ENCODE measurements at regions not wholly inside any gene's neighbourhood (a gene's known extent, or its start where the extent isn't known, plus 50 kb on each side); places are given as distances from the start of the nearest gene placed in this dataset.

DNA sequence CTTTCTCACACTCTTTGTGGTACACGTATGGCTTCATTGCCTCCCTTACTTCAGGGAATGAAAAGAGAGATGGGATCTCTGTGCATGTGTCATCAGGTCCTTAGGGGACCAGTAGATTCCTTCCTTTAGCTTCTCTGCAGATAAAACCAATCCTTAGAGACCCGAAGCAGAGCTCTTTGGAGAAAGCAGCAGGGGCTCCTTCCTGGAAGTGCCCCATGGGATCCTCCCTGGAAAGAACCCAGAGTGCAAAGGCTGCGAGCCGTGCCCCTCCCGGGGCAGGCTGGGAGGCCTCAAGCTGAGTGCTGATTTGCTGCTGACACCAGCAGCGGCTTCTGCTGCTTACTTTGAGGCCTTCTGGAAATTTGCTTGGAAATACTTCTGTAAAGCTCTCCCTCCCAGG lies 328.6 kb upstream of the RGMA start:
- TF ChIP-seq, protein P1, sequence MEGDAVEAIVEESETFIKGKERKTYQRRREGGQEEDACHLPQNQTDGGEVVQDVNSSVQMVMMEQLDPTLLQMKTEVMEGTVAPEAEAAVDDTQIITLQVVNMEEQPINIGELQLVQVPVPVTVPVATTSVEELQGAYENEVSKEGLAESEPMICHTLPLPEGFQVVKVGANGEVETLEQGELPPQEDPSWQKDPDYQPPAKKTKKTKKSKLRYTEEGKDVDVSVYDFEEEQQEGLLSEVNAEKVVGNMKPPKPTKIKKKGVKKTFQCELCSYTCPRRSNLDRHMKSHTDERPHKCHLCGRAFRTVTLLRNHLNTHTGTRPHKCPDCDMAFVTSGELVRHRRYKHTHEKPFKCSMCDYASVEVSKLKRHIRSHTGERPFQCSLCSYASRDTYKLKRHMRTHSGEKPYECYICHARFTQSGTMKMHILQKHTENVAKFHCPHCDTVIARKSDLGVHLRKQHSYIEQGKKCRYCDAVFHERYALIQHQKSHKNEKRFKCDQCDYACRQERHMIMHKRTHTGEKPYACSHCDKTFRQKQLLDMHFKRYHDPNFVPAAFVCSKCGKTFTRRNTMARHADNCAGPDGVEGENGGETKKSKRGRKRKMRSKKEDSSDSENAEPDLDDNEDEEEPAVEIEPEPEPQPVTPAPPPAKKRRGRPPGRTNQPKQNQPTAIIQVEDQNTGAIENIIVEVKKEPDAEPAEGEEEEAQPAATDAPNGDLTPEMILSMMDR (IDR thresholded peaks at IDR 0.05; ENCODE audit: insufficient read depth, low read depth, low read length), result no peak
- TF ChIP-seq EZH2 (IDR thresholded peaks at IDR 0.05; ENCODE audit: insufficient read depth, low read length), result no peak
